Vagina (tissue), 2 donors: ENCODE measurements at regions not wholly inside any gene's neighbourhood (a gene's known extent, or its start where the extent isn't known, plus 50 kb on each side); places are given as distances from the start of the nearest gene placed in this dataset.

ENCODE experiments used
- DNase-seq, 2 donors: peaks; one replicate each; pipeline ENCODE4 v3.0.0-alpha.2; 2017; ENCODE audit errors: extremely low spot score in 2 of 2
- H3K27ac ChIP-seq: fragments of 200-600 bp; sonication (generic); one replicate; pipeline ENCODE4 v1.5.1; 2019
- H3K27me3 ChIP-seq: fragments of 200-600 bp; sonication (generic); one replicate; pipeline ENCODE4 v1.5.1; 2019
- H3K36me3 ChIP-seq, 2 donors: fragments of 200-600 bp; sonication (generic); one replicate each; pipeline ENCODE4 v1.5.1; 2017 to 2019
- H3K4me1 ChIP-seq: fragments of 200-600 bp; sonication (generic); one replicate; pipeline ENCODE4 v1.5.1; 2019
- H3K4me3 ChIP-seq, 2 donors: fragments of 200-600 bp; sonication (generic); 1 replicate in 1 of 2; 2 replicates in 1 of 2; pipeline ENCODE4 v1.5.1; 2016 to 2019
- H3K9me3 ChIP-seq: fragments of 200-600 bp; sonication (generic); one replicate; pipeline ENCODE4 v1.5.1; 2019
- POLR2A ChIP-seq, 2 donors: fragments of 450-650 bp; IDR thresholded peaks; one replicate each; pipeline ENCODE4 v1.6.1; 2017; ENCODE audit warnings: antibody characterized with exemption in 2 of 2, mild to moderate bottlenecking in 2 of 2, moderate library complexity in 2 of 2
- POLR2AphosphoS5 ChIP-seq, 2 donors: sonication (generic); formaldehyde crosslinking; IDR thresholded peaks; one replicate each; pipeline ENCODE4 v1.9.0; 2017; ENCODE audit warnings: antibody characterized with exemption in 2 of 2, mild to moderate bottlenecking in 2 of 2, low read depth in 1 of 2; ENCODE audit not compliant: insufficient read depth in 1 of 2
- intact Hi-C: fragments of 100-400 bp; cut with DNase I; formaldehyde crosslinking; loops from one replicate; pipeline ENCODE4 v1.15.1; 2023
- TF ChIP-seq, protein P1 (sequence below), 3 experiments: fragments of 450-650 bp in 2 of 3; fragments of 200-600 bp in 1 of 3; sonication (generic) in 1 of 3; IDR thresholded peaks; one replicate each; pipeline ENCODE4 v1.5.1; 2017 to 2019; ENCODE audit warnings: antibody characterized with exemption in 3 of 3, mild to moderate bottlenecking in 2 of 3, moderate library complexity in 2 of 3

DNA sequence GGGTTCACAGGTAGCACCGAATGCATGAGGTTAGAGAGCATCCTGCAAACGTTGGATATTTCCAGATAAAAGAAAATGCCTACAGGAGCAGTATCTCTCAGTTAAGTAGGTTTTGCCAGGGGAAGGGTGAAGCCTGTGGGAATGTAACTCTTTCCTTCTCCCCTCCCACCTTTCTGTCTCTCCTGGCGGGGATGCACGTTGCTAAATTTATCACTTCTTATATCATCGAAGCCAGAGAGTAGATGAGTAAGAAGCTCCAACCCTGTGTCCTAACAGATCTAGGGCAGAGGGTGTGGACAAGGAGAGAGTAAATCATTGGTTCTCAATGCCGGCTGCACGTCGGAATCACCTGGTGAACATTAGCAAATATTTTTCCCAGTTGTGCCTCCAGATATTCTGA lies 457.5 kb downstream of the ENC1 start:
- intact Hi-C loops = no loop called here

DNA sequence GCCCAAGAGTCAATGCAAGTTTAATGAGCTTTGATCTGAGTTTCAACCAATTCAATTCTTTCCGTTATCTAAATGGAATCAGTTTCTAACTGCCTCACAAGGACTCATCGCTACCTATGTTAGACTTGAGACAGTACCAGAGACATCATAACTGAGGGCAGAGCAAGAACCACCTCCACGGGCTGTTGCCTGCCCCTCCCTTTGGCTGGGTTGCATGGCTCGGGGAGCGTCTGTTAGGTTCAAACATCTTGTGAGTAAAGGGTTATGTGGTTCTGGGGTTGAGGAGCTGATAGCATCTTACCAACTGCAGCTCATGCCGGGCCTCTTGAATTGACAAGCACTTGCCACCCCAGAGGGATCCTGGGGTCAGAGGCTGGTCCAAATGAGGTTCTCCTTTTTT lies 457.9 kb downstream of the ENC1 start:
- H3K36me3 ChIP-seq = no peaks in the 10 kb centered on the region
- intact Hi-C loops = no loop called here
- no peaks in the 10 kb centered on the region for H3K4me1 ChIP-seq
- H3K9me3 ChIP-seq = no peaks in the 10 kb centered on the region
- no peak overlapping the region for H3K4me3 ChIP-seq
- no peak for DNase-seq
- TF ChIP-seq POLR2AphosphoS5 (IDR thresholded peaks at IDR 0.05; ENCODE audit: insufficient read depth in 1 of 2, low read depth in 1 of 2) (no peak), POLR2A (IDR thresholded peaks at IDR 0.05) (no peak)
- TF ChIP-seq, protein P1, sequence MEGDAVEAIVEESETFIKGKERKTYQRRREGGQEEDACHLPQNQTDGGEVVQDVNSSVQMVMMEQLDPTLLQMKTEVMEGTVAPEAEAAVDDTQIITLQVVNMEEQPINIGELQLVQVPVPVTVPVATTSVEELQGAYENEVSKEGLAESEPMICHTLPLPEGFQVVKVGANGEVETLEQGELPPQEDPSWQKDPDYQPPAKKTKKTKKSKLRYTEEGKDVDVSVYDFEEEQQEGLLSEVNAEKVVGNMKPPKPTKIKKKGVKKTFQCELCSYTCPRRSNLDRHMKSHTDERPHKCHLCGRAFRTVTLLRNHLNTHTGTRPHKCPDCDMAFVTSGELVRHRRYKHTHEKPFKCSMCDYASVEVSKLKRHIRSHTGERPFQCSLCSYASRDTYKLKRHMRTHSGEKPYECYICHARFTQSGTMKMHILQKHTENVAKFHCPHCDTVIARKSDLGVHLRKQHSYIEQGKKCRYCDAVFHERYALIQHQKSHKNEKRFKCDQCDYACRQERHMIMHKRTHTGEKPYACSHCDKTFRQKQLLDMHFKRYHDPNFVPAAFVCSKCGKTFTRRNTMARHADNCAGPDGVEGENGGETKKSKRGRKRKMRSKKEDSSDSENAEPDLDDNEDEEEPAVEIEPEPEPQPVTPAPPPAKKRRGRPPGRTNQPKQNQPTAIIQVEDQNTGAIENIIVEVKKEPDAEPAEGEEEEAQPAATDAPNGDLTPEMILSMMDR (IDR thresholded peaks at IDR 0.05) = no peak
- H3K27ac ChIP-seq = no peak overlapping the region
- no peaks in the 10 kb centered on the region for H3K27me3 ChIP-seq

More for the DNA sequence above, 457.5 kb downstream of the ENC1 start:
- Histone ChIP-seq H3K9me3 (no peaks in the 10 kb centered on the region), H3K4me3 (no peak overlapping the region), H3K4me1 (no peaks in the 10 kb centered on the region), H3K27me3 (no peaks in the 10 kb centered on the region), H3K36me3 (no peaks in the 10 kb centered on the region), H3K27ac (no peak overlapping the region)
- DNase-seq = no peak
- TF ChIP-seq, protein P1 (IDR thresholded peaks at IDR 0.05) = no peak
- TF ChIP-seq POLR2A (IDR thresholded peaks at IDR 0.05) (no peak), POLR2AphosphoS5 (IDR thresholded peaks at IDR 0.05; ENCODE audit: insufficient read depth in 1 of 2, low read depth in 1 of 2) (no peak)

DNA sequence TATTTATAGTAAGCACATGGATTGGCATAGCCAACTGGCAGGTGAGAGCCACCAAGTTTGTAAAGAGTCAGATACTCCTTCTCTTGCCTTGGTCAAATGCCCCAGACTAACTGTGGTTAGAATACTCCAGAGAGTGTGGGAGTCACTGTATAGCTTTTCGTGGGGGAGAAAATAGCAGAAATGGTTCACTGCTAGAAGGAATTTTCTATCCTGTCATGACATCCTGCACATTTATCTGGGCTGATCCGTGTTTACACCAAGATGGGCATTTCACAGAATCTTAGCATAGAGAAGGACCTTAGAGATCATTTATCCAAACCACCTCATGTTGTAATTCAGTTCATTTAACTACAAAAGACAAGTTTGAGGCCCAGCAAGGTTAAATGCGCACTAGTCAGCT lies 460.8 kb downstream of the ENC1 start:
- intact Hi-C loops = no loop called here

DNA sequence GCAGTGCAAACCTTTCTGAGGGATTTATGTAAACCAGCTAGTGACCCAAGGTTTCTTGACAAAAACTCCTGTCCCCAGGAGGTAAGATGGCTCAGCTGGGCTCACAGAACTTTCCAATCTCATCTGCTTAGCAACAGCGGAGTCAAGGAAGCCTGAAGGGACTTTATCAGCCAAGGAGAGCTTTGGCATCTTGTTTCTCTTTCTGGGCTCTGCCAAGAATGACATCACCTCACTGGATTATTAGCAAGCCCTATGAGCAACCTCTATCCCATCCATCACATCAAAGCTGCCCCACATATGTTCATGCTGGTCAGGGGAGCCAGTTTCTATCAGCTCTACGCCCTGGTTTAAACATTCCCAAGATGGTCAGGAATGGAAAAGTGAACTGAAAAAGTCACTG lies 461.3 kb downstream of the ENC1 start:
- Histone ChIP-seq H3K27ac (no peak overlapping the region), H3K27me3 (no peaks in the 10 kb centered on the region), H3K4me3 (no peak overlapping the region), H3K4me1 (no peaks in the 10 kb centered on the region), H3K36me3 (no peaks in the 10 kb centered on the region), H3K9me3 (no peaks in the 10 kb centered on the region)
- intact Hi-C loops = no loop called here
- no peak for DNase-seq
- TF ChIP-seq POLR2AphosphoS5 (IDR thresholded peaks at IDR 0.05; ENCODE audit: insufficient read depth in 1 of 2, low read depth in 1 of 2) = no peak
- TF ChIP-seq POLR2A (IDR thresholded peaks at IDR 0.05) = no peak
- TF ChIP-seq, protein P1 (IDR thresholded peaks at IDR 0.05) = no peak

More for the DNA sequence above, 460.8 kb downstream of the ENC1 start:
- no peaks in the 10 kb centered on the region for H3K27me3 ChIP-seq
- H3K27ac ChIP-seq = no peak overlapping the region
- H3K4me1 ChIP-seq = no peaks in the 10 kb centered on the region
- DNase-seq = no peak
- H3K9me3 ChIP-seq = no peaks in the 10 kb centered on the region
- no peak overlapping the region for H3K4me3 ChIP-seq
- TF ChIP-seq, protein P1 (IDR thresholded peaks at IDR 0.05) = no peak
- TF ChIP-seq POLR2A (IDR thresholded peaks at IDR 0.05) = no peak
- no peak for TF ChIP-seq POLR2AphosphoS5 (IDR thresholded peaks at IDR 0.05; ENCODE audit: insufficient read depth in 1 of 2, low read depth in 1 of 2)
- H3K36me3 ChIP-seq = no peaks in the 10 kb centered on the region

DNA sequence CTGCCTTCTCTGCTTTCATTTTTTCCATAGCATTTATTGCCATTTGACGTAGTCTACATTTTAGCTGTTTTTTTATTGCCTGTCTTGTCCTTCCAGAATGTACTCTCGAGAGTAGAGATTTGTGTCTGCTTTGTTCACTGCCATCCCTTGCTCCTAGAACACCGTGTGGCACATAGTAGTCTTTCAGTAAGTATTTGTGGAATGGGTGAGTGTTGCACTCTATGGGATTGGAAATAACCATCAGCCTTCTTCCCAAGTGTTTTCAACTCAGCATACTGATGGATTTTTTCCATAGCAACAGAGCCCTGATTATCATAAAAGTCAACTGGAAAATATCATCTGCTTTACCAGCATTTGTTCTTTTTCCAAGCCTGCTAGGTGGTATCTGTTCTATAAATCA lies 462.6 kb downstream of the ENC1 start:
- H3K4me3 ChIP-seq = no peak overlapping the region
- H3K9me3 ChIP-seq = no peaks in the 10 kb centered on the region
- intact Hi-C loops = no loop called here
- no peak for TF ChIP-seq POLR2A (IDR thresholded peaks at IDR 0.05)
- TF ChIP-seq, protein P1 (IDR thresholded peaks at IDR 0.05) = no peak
- TF ChIP-seq POLR2AphosphoS5 (IDR thresholded peaks at IDR 0.05; ENCODE audit: insufficient read depth in 1 of 2, low read depth in 1 of 2) = no peak
- H3K4me1 ChIP-seq = no peaks in the 10 kb centered on the region
- DNase-seq = no peak
- no peaks in the 10 kb centered on the region for H3K36me3 ChIP-seq
- H3K27me3 ChIP-seq = no peaks in the 10 kb centered on the region
- no peak overlapping the region for H3K27ac ChIP-seq
